Endodermal cell (in vitro differentiated cells): ENCODE measurements at regions not wholly inside any gene's neighbourhood (a gene's known extent, or its start where the extent isn't known, plus 50 kb on each side); places are given as distances from the start of the nearest gene placed in this dataset.

Experiments
- DNase-seq: peaks from one replicate; pipeline ENCODE4 v3.0.0-alpha.2; 2017
- H3K27ac ChIP-seq: 2 replicates; pipeline ENCODE4 v1.5.1; 2013; ENCODE audit warnings: mild to moderate bottlenecking, low read depth, low read length, moderate library complexity
- H3K27me3 ChIP-seq: 2 replicates; pipeline ENCODE4 v1.6.1; 2013; ENCODE audit warnings: mild to moderate bottlenecking, low read length, moderate library complexity; ENCODE audit not compliant: insufficient read depth, control insufficient read depth, poor library complexity, severe bottlenecking
- H3K36me3 ChIP-seq: 2 replicates; pipeline ENCODE4 v1.7.0; 2013; ENCODE audit warnings: mild to moderate bottlenecking, low read length, moderate library complexity; ENCODE audit not compliant: control insufficient read depth, insufficient read depth
- H3K4me1 ChIP-seq: one replicate; pipeline ENCODE4 v1.7.0; 2013; ENCODE audit warnings: low read length; ENCODE audit not compliant: control insufficient read depth, insufficient read depth
- H3K4me3 ChIP-seq: 2 replicates; pipeline ENCODE4 v1.5.1; 2013; ENCODE audit warnings: mild to moderate bottlenecking, low read length, moderate library complexity
- H3K9ac ChIP-seq: 2 replicates; pipeline ENCODE4 v1.6.1; 2013; ENCODE audit warnings: mild to moderate bottlenecking, low read length, moderate library complexity; ENCODE audit not compliant: poor library complexity, severe bottlenecking; ENCODE audit errors: extremely low read depth
- H3K9me3 ChIP-seq: 2 replicates; pipeline ENCODE4 v1.6.1; 2013; ENCODE audit warnings: mild to moderate bottlenecking, low read length, moderate library complexity; ENCODE audit not compliant: control insufficient read depth
- H3K27ac Mint-ChIP-seq: 2 replicates; pipeline ENCODE4 v1.8.0; 2020; ENCODE audit warnings: mixed read lengths
- H3K27me3 Mint-ChIP-seq: 2 replicates; pipeline ENCODE4 v1.8.0; 2021; ENCODE audit warnings: mild to moderate bottlenecking, mixed read lengths; ENCODE audit not compliant: insufficient read depth
- H3K36me3 Mint-ChIP-seq: 2 replicates; pipeline ENCODE4 v1.8.0; 2020; ENCODE audit warnings: low read depth, mixed read lengths
- H3K4me1 Mint-ChIP-seq: 2 replicates; pipeline ENCODE4 v1.8.0; 2020; ENCODE audit warnings: mixed read lengths
- H3K4me3 Mint-ChIP-seq: 2 replicates; pipeline ENCODE4 v1.8.0; 2020; ENCODE audit warnings: mild to moderate bottlenecking, moderate library complexity, mixed read lengths
- H3K9me3 Mint-ChIP-seq: 2 replicates; pipeline ENCODE4 v1.8.0; 2020; ENCODE audit warnings: mild to moderate bottlenecking, mixed read lengths
- CTCF ChIP-seq: fragments of 200-600 bp; sonication (generic); conservative IDR thresholded peaks from 2 replicates; pipeline ENCODE4 v1.5.0; 2021; ENCODE audit warnings: antibody characterized with exemption, mild to moderate bottlenecking
- WGBS, 2 experiments: methylation state at CpG; one replicate each; pipeline versions ENCODE4 v1.1.5 to v1.1.7; 2013; ENCODE audit warnings: missing lambda C conversion rate in 2 of 2, mixed read lengths in 1 of 2; ENCODE audit not compliant: insufficient coverage in 1 of 2, insufficient read length in 1 of 2; 5-methylcytosine and 5-hydroxymethylcytosine counted together

GRCh38 chr6:33933101-33933500, 129.3 kb upstream of the MLN start:
- Mint-ChIP-seq H3K36me3 (no peaks in the 10 kb centered on the region), H3K4me1 (peaks cover 9% of the 10 kb centered on the region), H3K4me3 (no peak overlapping the region), H3K27me3 (peaks cover 25% of the 10 kb centered on the region), H3K9me3 (peaks cover 6% of the 10 kb centered on the region), H3K27ac (no peak overlapping the region)
- Histone ChIP-seq H3K27ac (no peak overlapping the region), H3K9me3 (peaks cover 7% of the 10 kb centered on the region), H3K9ac (no peak overlapping the region), H3K4me3 (no peak overlapping the region), H3K36me3 (no peaks in the 10 kb centered on the region), H3K27me3 (no peaks in the 10 kb centered on the region), H3K4me1 (no peaks in the 10 kb centered on the region)
- WGBS, 2 experiments, result 74 to 94% methylated on average over 4 of the region's 4 CpGs
- DNase-seq, result no peak
- TF ChIP-seq CTCF, result no peak

GRCh38 chr6:33931799-33932198, 128.0 kb upstream of the MLN start:
- Mint-ChIP-seq H3K27ac (no peak overlapping the region), H3K4me1 (peaks cover 9% of the 10 kb centered on the region), H3K9me3 (peaks cover 9% of the 10 kb centered on the region), H3K27me3 (peaks cover 23% of the 10 kb centered on the region), H3K4me3 (no peak overlapping the region), H3K36me3 (no peaks in the 10 kb centered on the region)
- Histone ChIP-seq H3K9ac (no peak overlapping the region), H3K27ac (no peak overlapping the region), H3K4me1 (no peaks in the 10 kb centered on the region), H3K9me3 (peaks cover 9% of the 10 kb centered on the region), H3K4me3 (no peak overlapping the region), H3K36me3 (no peaks in the 10 kb centered on the region), H3K27me3 (no peaks in the 10 kb centered on the region)
- WGBS, 2 experiments, result 86 to 95% methylated on average over 2 to 3 of the region's 3 CpGs
- DNase-seq, result no peak
- TF ChIP-seq CTCF, result no peak

GRCh38 chr6:33929575-33930288, 125.9 kb upstream of the MLN start:
- peaks cover 12% of the 10 kb centered on the region for H3K9me3 ChIP-seq
- no peak for DNase-seq
- H3K36me3 ChIP-seq, result no peaks in the 10 kb centered on the region
- H3K27ac Mint-ChIP-seq, result no peak overlapping the region
- H3K9ac ChIP-seq, result no peak overlapping the region
- H3K27ac ChIP-seq, result no peak overlapping the region
- H3K4me1 ChIP-seq, result no peaks in the 10 kb centered on the region
- H3K36me3 Mint-ChIP-seq, result no peaks in the 10 kb centered on the region
- H3K27me3 ChIP-seq, result no peaks in the 10 kb centered on the region
- H3K4me3 Mint-ChIP-seq, result no peak overlapping the region
- H3K27me3 Mint-ChIP-seq, result peaks cover 23% of the 10 kb centered on the region
- WGBS, 2 experiments, result 80 to 90% methylated on average over 5 to 9 of the region's 9 CpGs
- H3K9me3 Mint-ChIP-seq, result peaks cover 9% of the 10 kb centered on the region
- H3K4me3 ChIP-seq, result no peak overlapping the region
- TF ChIP-seq CTCF, result no peak
- peaks cover 6% of the 10 kb centered on the region for H3K4me1 Mint-ChIP-seq
